Mucosa of stomach (tissue), 1 donor: ENCODE measurements at regions not wholly inside any gene's neighbourhood (a gene's known extent, or its start where the extent isn't known, plus 50 kb on each side); places are given as distances from the start of the nearest gene placed in this dataset.

Experiments used
- H3K27me3 ChIP-seq: one replicate; pipeline ENCODE4 v1.7.0; 2013; ENCODE audit warnings: mild to moderate bottlenecking, low read length; ENCODE audit not compliant: control insufficient read depth, insufficient read depth
- H3K36me3 ChIP-seq: one replicate; pipeline ENCODE4 v1.7.0; 2013; ENCODE audit warnings: low read length; ENCODE audit not compliant: control insufficient read depth, insufficient read depth
- H3K4me1 ChIP-seq: one replicate; pipeline ENCODE4 v1.7.0; 2013; ENCODE audit warnings: mild to moderate bottlenecking, low read length; ENCODE audit not compliant: control insufficient read depth, insufficient read depth
- H3K4me3 ChIP-seq: one replicate; pipeline ENCODE4 v1.7.0; 2013; ENCODE audit warnings: low read length
- H3K9ac ChIP-seq: one replicate; pipeline ENCODE4 v1.7.0; 2013; ENCODE audit warnings: mild to moderate bottlenecking, low read length, moderate library complexity
- H3K9me3 ChIP-seq: one replicate; pipeline ENCODE4 v1.7.0; 2013; ENCODE audit warnings: mild to moderate bottlenecking, low read length, moderate library complexity; ENCODE audit not compliant: control insufficient read depth
- donor health status: Pancreatic carcinoma.

DNA sequence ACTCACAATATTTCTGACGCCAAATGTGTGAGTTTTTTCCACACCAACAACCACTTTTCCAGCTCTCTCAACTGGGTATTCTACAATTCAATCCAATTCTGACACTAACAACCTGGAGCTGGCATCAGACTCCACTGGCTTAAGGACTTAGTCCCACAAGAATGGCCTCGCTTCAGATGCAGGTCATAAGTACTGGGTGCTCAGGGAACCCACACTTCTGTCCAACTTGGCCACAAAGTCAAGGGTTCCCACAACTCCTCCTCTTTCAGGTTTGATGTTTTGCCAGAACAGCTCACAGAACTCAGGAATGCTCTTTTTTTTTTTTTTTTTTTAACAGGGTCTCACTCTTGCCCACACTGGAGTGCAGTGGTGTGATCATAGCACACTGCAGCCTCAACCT, 56.1 kb upstream of the TMC5 start:
- no peaks in the 10 kb centered on the region for H3K9me3 ChIP-seq

GRCh38 chr16:19363740-19364139, 53.9 kb upstream of the TMC5 start:
- Histone ChIP-seq H3K4me3 (no peak overlapping the region), H3K9ac (no peak overlapping the region), H3K36me3 (no peaks in the 10 kb centered on the region), H3K4me1 (no peaks in the 10 kb centered on the region), H3K27me3 (no peaks in the 10 kb centered on the region), H3K9me3 (no peaks in the 10 kb centered on the region)

More for the DNA sequence above, 56.1 kb upstream of the TMC5 start:
- Histone ChIP-seq H3K4me1 (no peaks in the 10 kb centered on the region), H3K36me3 (no peaks in the 10 kb centered on the region), H3K4me3 (no peak overlapping the region), H3K9ac (no peak overlapping the region), H3K27me3 (no peaks in the 10 kb centered on the region)

- Histone ChIP-seq H3K9ac (no peak overlapping the region), H3K36me3 (no peaks in the 10 kb centered on the region), H3K4me3 (no peak overlapping the region), H3K9me3 (no peaks in the 10 kb centered on the region), H3K4me1 (no peaks in the 10 kb centered on the region), H3K27me3 (no peaks in the 10 kb centered on the region)
These were observed 52.2 kb upstream of the TMC5 start for GRCh38 chr16:19365486-19365885.

DNA sequence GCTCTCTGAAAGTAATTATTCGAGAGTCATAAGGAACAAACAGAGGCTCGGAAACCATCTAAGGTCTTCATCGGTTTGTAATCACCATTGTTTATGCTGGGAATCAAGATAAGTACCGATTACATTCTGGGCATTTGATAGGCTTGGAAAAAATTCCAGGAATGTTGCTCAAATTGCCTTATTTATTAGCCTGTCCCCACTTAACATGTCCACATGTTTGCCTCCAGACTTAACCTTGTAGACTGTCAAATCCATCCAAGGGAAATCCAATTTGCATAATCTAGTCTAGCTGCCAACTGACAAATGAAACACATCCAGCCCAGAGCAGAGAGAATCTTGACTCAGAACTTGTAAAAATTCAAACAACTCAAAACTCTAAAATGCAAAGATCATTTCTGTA, 51.3 kb upstream of the TMC5 start:
- H3K4me3 ChIP-seq = no peak overlapping the region
- no peak overlapping the region for H3K9ac ChIP-seq
- no peaks in the 10 kb centered on the region for H3K4me1 ChIP-seq
- no peaks in the 10 kb centered on the region for H3K36me3 ChIP-seq
- no peaks in the 10 kb centered on the region for H3K9me3 ChIP-seq
- no peaks in the 10 kb centered on the region for H3K27me3 ChIP-seq

DNA sequence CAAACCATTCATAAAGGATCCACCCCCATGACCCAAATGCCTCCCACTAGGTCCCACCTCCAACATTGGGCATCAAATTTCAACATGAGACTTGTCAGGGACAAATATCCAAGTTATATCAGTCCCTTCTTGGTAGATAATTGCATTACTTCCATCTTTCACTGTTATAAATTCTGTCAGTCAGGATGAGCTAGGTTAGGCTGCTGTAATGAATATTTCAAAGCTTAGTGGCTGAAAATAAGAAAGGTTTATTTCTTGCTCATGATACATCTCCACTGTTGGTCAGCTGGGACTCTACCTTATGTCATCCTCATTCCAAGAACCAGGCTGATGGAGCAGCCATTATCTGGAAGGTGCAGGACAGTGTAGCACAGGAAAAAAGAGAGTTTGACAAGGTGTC, 50.3 kb upstream of the TMC5 start:
- no peaks in the 10 kb centered on the region for H3K9me3 ChIP-seq
- no peaks in the 10 kb centered on the region for H3K27me3 ChIP-seq
- H3K9ac ChIP-seq = no peak overlapping the region
- peak overlapping the region; percentile 26 for H3K4me3 ChIP-seq
- H3K4me1 ChIP-seq = no peaks in the 10 kb centered on the region
- H3K36me3 ChIP-seq = no peaks in the 10 kb centered on the region
